ENCODE measurements at regions not wholly inside any gene's neighbourhood (a gene's known extent, or its start where the extent isn't known, plus 50 kb on each side); places are given as distances from the start of the nearest gene placed in this dataset.

GRCh38 chr1:229792012-229792975 is 166.2 kb downstream of the URB2 start:
- Histone ChIP-seq H3K36me3 (no peaks in the 10 kb centered on the region), H3K9me3 (no peaks in the 10 kb centered on the region), H3K4me1 (no peaks in the 10 kb centered on the region), H3K27me3 (no peaks in the 10 kb centered on the region), H3K4me3 (no peak overlapping the region), H3K27ac (no peak overlapping the region)
- TF ChIP-seq CTCF (IDR thresholded peaks at IDR 0.05) (no peak), POLR2A (IDR thresholded peaks at IDR 0.05) (no peak)
- no peak for DNase-seq

- TF ChIP-seq CTCF (IDR thresholded peaks at IDR 0.05) (no peak), POLR2A (IDR thresholded peaks at IDR 0.05) (no peak)
- Histone ChIP-seq H3K9me3 (no peaks in the 10 kb centered on the region), H3K27ac (no peak overlapping the region), H3K4me1 (no peaks in the 10 kb centered on the region), H3K36me3 (no peaks in the 10 kb centered on the region), H3K27me3 (no peaks in the 10 kb centered on the region), H3K4me3 (no peak overlapping the region)
- DNase-seq, result no peak
These were observed 167.4 kb downstream of the URB2 start for GRCh38 chr1:229793488-229793887.

- Histone ChIP-seq H3K4me3 (no peak overlapping the region), H3K27ac (no peak overlapping the region), H3K4me1 (no peaks in the 10 kb centered on the region), H3K27me3 (no peaks in the 10 kb centered on the region), H3K9me3 (no peaks in the 10 kb centered on the region), H3K36me3 (no peaks in the 10 kb centered on the region)
- DNase-seq, result no peak
- TF ChIP-seq CTCF (IDR thresholded peaks at IDR 0.05), result no peak
- no peak for TF ChIP-seq POLR2A (IDR thresholded peaks at IDR 0.05)
These were observed 172.5 kb downstream of the URB2 start for GRCh38 chr1:229798558-229798957.

GRCh38 chr1:229803626-229804217 is 177.7 kb downstream of the URB2 start:
- peaks cover 0 to 9% (median 0%) of the 10 kb centered on the region in 4 donors for H3K9me3 ChIP-seq
- no peak overlapping the region for H3K27ac ChIP-seq
- H3K36me3 ChIP-seq, result no peaks in the 10 kb centered on the region
- H3K27me3 ChIP-seq, result no peaks in the 10 kb centered on the region
- TF ChIP-seq CTCF (IDR thresholded peaks at IDR 0.05) (no peak), POLR2A (IDR thresholded peaks at IDR 0.05) (no peak)
- H3K4me1 ChIP-seq, result no peaks in the 10 kb centered on the region
- no peak overlapping the region for H3K4me3 ChIP-seq
- no peak for DNase-seq

GRCh38 chr1:229808272-229808671 is 182.2 kb downstream of the URB2 start:
- no peak for TF ChIP-seq POLR2A (IDR thresholded peaks at IDR 0.05)
- TF ChIP-seq CTCF (IDR thresholded peaks at IDR 0.05), result no peak
- Histone ChIP-seq H3K9me3 (peaks cover 0 to 23% (median 0%) of the 10 kb centered on the region in 4 donors), H3K27ac (no peak overlapping the region), H3K27me3 (no peaks in the 10 kb centered on the region), H3K36me3 (no peaks in the 10 kb centered on the region), H3K4me3 (no peak overlapping the region), H3K4me1 (no peaks in the 10 kb centered on the region)
- no peak for DNase-seq

Data from Peyer's patch (tissue), 4 donors.